ENCODE measurements at regions not wholly inside any gene's neighbourhood (a gene's known extent, or its start where the extent isn't known, plus 50 kb on each side); places are given as distances from the start of the nearest gene placed in this dataset.

GRCh38 chrX:42941671-42942070, 163.7 kb upstream of the PPP1R2C start:
- peak overlapping the region in 1 of 2 donors; percentile 94 for H3K27ac ChIP-seq (ENCODE audit: low read depth in 1 of 2, low read length in 1 of 2)
- H3K36me3 ChIP-seq (ENCODE audit: control insufficient read depth in 2 of 2, insufficient read depth in 2 of 2, low read length in 1 of 2): no peaks in the 10 kb centered on the region
- 100% methylated on average over 2 of the region's 2 CpGs for WGBS

GRCh38 chrX:42943051-42943974, 165.3 kb upstream of the PPP1R2C start:
- H3K4me3 ChIP-seq (ENCODE audit: low read length in 2 of 2): no peak overlapping the region
- H3K27me3 ChIP-seq (ENCODE audit: control insufficient read depth in 2 of 2, insufficient read depth in 1 of 2, low read length in 1 of 2): no peaks in the 10 kb centered on the region
- peaks cover 13 to 61% of the 10 kb centered on the region in 2 donors for H3K4me1 ChIP-seq (ENCODE audit: control insufficient read depth in 2 of 2, insufficient read depth in 2 of 2, low read length in 2 of 2)
- WGBS: 21% methylated on average over 6 of the region's 6 CpGs
- peak in 8 of 9 donors; percentile 36 to 88 (median 68) for DNase-seq (ENCODE audit: low read depth in 6 of 9, low spot score in 9 of 9)
- H3K9me3 ChIP-seq (ENCODE audit: control insufficient read depth in 2 of 2, insufficient read depth in 1 of 2, low read length in 1 of 2): peaks cover 0 to 7% of the 10 kb centered on the region in 2 donors
- peak overlapping the region; percentile 88 to 97 for H3K27ac ChIP-seq (ENCODE audit: low read depth in 1 of 2, low read length in 1 of 2)
- H3K36me3 ChIP-seq (ENCODE audit: control insufficient read depth in 2 of 2, insufficient read depth in 2 of 2, low read length in 1 of 2): no peaks in the 10 kb centered on the region

More at GRCh38 chrX:42941671-42942070, 163.7 kb upstream of the PPP1R2C start:
- Histone ChIP-seq H3K9me3 (ENCODE audit: control insufficient read depth in 2 of 2, insufficient read depth in 1 of 2, low read length in 1 of 2) (peaks cover 0 to 9% of the 10 kb centered on the region in 2 donors), H3K4me1 (ENCODE audit: control insufficient read depth in 2 of 2, insufficient read depth in 2 of 2, low read length in 2 of 2) (peaks cover 13 to 48% of the 10 kb centered on the region in 2 donors), H3K4me3 (ENCODE audit: low read length in 2 of 2) (no peak overlapping the region), H3K27me3 (ENCODE audit: control insufficient read depth in 2 of 2, insufficient read depth in 1 of 2, low read length in 1 of 2) (no peaks in the 10 kb centered on the region)
- DNase-seq (ENCODE audit: low read depth in 6 of 9, low spot score in 9 of 9): no peak

- WGBS: 25% methylated on average over 3 of the region's 3 CpGs
Observed at GRCh38 chrX:42944381-42944998, 166.5 kb upstream of the PPP1R2C start.

GRCh38 chrX:42946544-42947194, 168.7 kb upstream of the PPP1R2C start:
- Histone ChIP-seq H3K27ac (ENCODE audit: low read depth in 1 of 2, low read length in 1 of 2) (peak overlapping the region in 1 of 2 donors; percentile 97), H3K9me3 (ENCODE audit: control insufficient read depth in 2 of 2, insufficient read depth in 1 of 2, low read length in 1 of 2) (no peaks in the 10 kb centered on the region), H3K27me3 (ENCODE audit: control insufficient read depth in 2 of 2, insufficient read depth in 1 of 2, low read length in 1 of 2) (no peaks in the 10 kb centered on the region), H3K4me1 (ENCODE audit: control insufficient read depth in 2 of 2, insufficient read depth in 2 of 2, low read length in 2 of 2) (peaks cover 13 to 59% of the 10 kb centered on the region in 2 donors), H3K4me3 (ENCODE audit: low read length in 2 of 2) (no peak overlapping the region), H3K36me3 (ENCODE audit: control insufficient read depth in 2 of 2, insufficient read depth in 2 of 2, low read length in 1 of 2) (no peaks in the 10 kb centered on the region)
- DNase-seq (ENCODE audit: low read depth in 6 of 9, low spot score in 9 of 9): no peak
- WGBS: 79% methylated on average over 6 of the region's 6 CpGs

More at GRCh38 chrX:42944381-42944998, 166.5 kb upstream of the PPP1R2C start:
- DNase-seq (ENCODE audit: low read depth in 6 of 9, low spot score in 9 of 9): peak in 8 of 9 donors; percentile 38 to 84 (median 48)
- Histone ChIP-seq H3K27me3 (ENCODE audit: control insufficient read depth in 2 of 2, insufficient read depth in 1 of 2, low read length in 1 of 2) (no peaks in the 10 kb centered on the region), H3K4me1 (ENCODE audit: control insufficient read depth in 2 of 2, insufficient read depth in 2 of 2, low read length in 2 of 2) (peaks cover 13 to 70% of the 10 kb centered on the region in 2 donors), H3K4me3 (ENCODE audit: low read length in 2 of 2) (no peak overlapping the region), H3K9me3 (ENCODE audit: control insufficient read depth in 2 of 2, insufficient read depth in 1 of 2, low read length in 1 of 2) (no peaks in the 10 kb centered on the region), H3K27ac (ENCODE audit: low read depth in 1 of 2, low read length in 1 of 2) (peak overlapping the region; percentile 87 to 97), H3K36me3 (ENCODE audit: control insufficient read depth in 2 of 2, insufficient read depth in 2 of 2, low read length in 1 of 2) (no peaks in the 10 kb centered on the region)

- Histone ChIP-seq H3K4me1 (ENCODE audit: control insufficient read depth in 2 of 2, insufficient read depth in 2 of 2, low read length in 2 of 2) (peaks cover 6 to 37% of the 10 kb centered on the region in 2 donors), H3K4me3 (ENCODE audit: low read length in 2 of 2) (no peak overlapping the region), H3K36me3 (ENCODE audit: control insufficient read depth in 2 of 2, insufficient read depth in 2 of 2, low read length in 1 of 2) (no peaks in the 10 kb centered on the region), H3K9me3 (ENCODE audit: control insufficient read depth in 2 of 2, insufficient read depth in 1 of 2, low read length in 1 of 2) (no peaks in the 10 kb centered on the region), H3K27me3 (ENCODE audit: control insufficient read depth in 2 of 2, insufficient read depth in 1 of 2, low read length in 1 of 2) (no peaks in the 10 kb centered on the region), H3K27ac (ENCODE audit: low read depth in 1 of 2, low read length in 1 of 2) (peak overlapping the region in 1 of 2 donors; percentile 10)
- 77% methylated on average over 9 of the region's 9 CpGs for WGBS
- no peak for DNase-seq (ENCODE audit: low read depth in 6 of 9, low spot score in 9 of 9)
Observed at GRCh38 chrX:42948723-42949657, 171.0 kb upstream of the PPP1R2C start.

- Histone ChIP-seq H3K27me3 (ENCODE audit: control insufficient read depth in 2 of 2, insufficient read depth in 1 of 2, low read length in 1 of 2) (no peaks in the 10 kb centered on the region), H3K4me1 (ENCODE audit: control insufficient read depth in 2 of 2, insufficient read depth in 2 of 2, low read length in 2 of 2) (peaks cover 0 to 21% of the 10 kb centered on the region in 2 donors)
Observed at GRCh38 chrX:42951747-42952146, 173.8 kb upstream of the PPP1R2C start.

GRCh38 chrX:42952621-42953020, 174.7 kb upstream of the PPP1R2C start:
- H3K27ac ChIP-seq (ENCODE audit: low read depth in 1 of 2, low read length in 1 of 2): no peak overlapping the region

More at GRCh38 chrX:42951747-42952146, 173.8 kb upstream of the PPP1R2C start:
- H3K36me3 ChIP-seq (ENCODE audit: control insufficient read depth in 2 of 2, insufficient read depth in 2 of 2, low read length in 1 of 2): no peaks in the 10 kb centered on the region
- DNase-seq (ENCODE audit: low read depth in 6 of 9, low spot score in 9 of 9): no peak
- H3K9me3 ChIP-seq (ENCODE audit: control insufficient read depth in 2 of 2, insufficient read depth in 1 of 2, low read length in 1 of 2): no peaks in the 10 kb centered on the region
- no peak overlapping the region for H3K27ac ChIP-seq (ENCODE audit: low read depth in 1 of 2, low read length in 1 of 2)
- H3K4me3 ChIP-seq (ENCODE audit: low read length in 2 of 2): no peak overlapping the region

GRCh38 chrX:42954880-42955279, 176.9 kb upstream of the PPP1R2C start:
- H3K27ac ChIP-seq (ENCODE audit: low read depth in 1 of 2, low read length in 1 of 2): no peak overlapping the region
- no peak for DNase-seq (ENCODE audit: low read depth in 6 of 9, low spot score in 9 of 9)
- no peaks in the 10 kb centered on the region for H3K27me3 ChIP-seq (ENCODE audit: control insufficient read depth in 2 of 2, insufficient read depth in 1 of 2, low read length in 1 of 2)
- no peaks in the 10 kb centered on the region for H3K4me1 ChIP-seq (ENCODE audit: control insufficient read depth in 2 of 2, insufficient read depth in 2 of 2, low read length in 2 of 2)
- 90% methylated on average over 3 of the region's 3 CpGs for WGBS
- no peak overlapping the region for H3K4me3 ChIP-seq (ENCODE audit: low read length in 2 of 2)
- no peaks in the 10 kb centered on the region for H3K36me3 ChIP-seq (ENCODE audit: control insufficient read depth in 2 of 2, insufficient read depth in 2 of 2, low read length in 1 of 2)
- H3K9me3 ChIP-seq (ENCODE audit: control insufficient read depth in 2 of 2, insufficient read depth in 1 of 2, low read length in 1 of 2): no peaks in the 10 kb centered on the region

More at GRCh38 chrX:42952621-42953020, 174.7 kb upstream of the PPP1R2C start:
- H3K36me3 ChIP-seq (ENCODE audit: control insufficient read depth in 2 of 2, insufficient read depth in 2 of 2, low read length in 1 of 2): no peaks in the 10 kb centered on the region
- peaks cover 0 to 13% of the 10 kb centered on the region in 2 donors for H3K4me1 ChIP-seq (ENCODE audit: control insufficient read depth in 2 of 2, insufficient read depth in 2 of 2, low read length in 2 of 2)
- no peak overlapping the region for H3K4me3 ChIP-seq (ENCODE audit: low read length in 2 of 2)
- DNase-seq (ENCODE audit: low read depth in 6 of 9, low spot score in 9 of 9): no peak
- no peaks in the 10 kb centered on the region for H3K27me3 ChIP-seq (ENCODE audit: control insufficient read depth in 2 of 2, insufficient read depth in 1 of 2, low read length in 1 of 2)
- no peaks in the 10 kb centered on the region for H3K9me3 ChIP-seq (ENCODE audit: control insufficient read depth in 2 of 2, insufficient read depth in 1 of 2, low read length in 1 of 2)
